ENCODE measurements at regions not wholly inside any gene's neighbourhood (a gene's known extent, or its start where the extent isn't known, plus 50 kb on each side); places are given as distances from the start of the nearest gene placed in this dataset.

DNA sequence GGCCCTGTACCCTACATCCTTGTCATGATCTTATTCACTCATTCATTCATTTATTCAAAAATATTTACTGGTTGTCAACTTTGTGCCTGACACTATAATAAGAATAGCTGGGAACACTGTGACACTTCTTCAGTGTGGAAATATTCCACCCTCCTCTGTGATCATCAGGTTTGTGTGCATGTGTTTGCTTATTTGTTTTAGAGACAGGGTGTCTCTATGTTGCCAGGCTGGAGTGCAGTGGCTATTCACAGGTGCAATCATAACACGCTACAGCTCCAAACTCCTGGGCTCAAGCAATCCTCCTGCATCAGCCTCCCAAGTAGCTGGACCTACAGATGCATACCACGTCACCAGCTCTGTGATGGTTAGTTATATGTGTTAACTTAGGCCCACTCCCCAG is 50.0 kb upstream of the PLCL2 start:
- TF ChIP-seq, protein P1, sequence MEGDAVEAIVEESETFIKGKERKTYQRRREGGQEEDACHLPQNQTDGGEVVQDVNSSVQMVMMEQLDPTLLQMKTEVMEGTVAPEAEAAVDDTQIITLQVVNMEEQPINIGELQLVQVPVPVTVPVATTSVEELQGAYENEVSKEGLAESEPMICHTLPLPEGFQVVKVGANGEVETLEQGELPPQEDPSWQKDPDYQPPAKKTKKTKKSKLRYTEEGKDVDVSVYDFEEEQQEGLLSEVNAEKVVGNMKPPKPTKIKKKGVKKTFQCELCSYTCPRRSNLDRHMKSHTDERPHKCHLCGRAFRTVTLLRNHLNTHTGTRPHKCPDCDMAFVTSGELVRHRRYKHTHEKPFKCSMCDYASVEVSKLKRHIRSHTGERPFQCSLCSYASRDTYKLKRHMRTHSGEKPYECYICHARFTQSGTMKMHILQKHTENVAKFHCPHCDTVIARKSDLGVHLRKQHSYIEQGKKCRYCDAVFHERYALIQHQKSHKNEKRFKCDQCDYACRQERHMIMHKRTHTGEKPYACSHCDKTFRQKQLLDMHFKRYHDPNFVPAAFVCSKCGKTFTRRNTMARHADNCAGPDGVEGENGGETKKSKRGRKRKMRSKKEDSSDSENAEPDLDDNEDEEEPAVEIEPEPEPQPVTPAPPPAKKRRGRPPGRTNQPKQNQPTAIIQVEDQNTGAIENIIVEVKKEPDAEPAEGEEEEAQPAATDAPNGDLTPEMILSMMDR (IDR thresholded peaks at IDR 0.05) = no peak
- no peak for TF ChIP-seq EP300 (IDR thresholded peaks at IDR 0.05)
- no peak for TF ChIP-seq POLR2A (IDR thresholded peaks at IDR 0.05)
- no peak for TF ChIP-seq POLR2AphosphoS5 (IDR thresholded peaks at IDR 0.05)
